ENCODE measurements at regions not wholly inside any gene's neighbourhood (a gene's known extent, or its start where the extent isn't known, plus 50 kb on each side); places are given as distances from the start of the nearest gene placed in this dataset.

DNA sequence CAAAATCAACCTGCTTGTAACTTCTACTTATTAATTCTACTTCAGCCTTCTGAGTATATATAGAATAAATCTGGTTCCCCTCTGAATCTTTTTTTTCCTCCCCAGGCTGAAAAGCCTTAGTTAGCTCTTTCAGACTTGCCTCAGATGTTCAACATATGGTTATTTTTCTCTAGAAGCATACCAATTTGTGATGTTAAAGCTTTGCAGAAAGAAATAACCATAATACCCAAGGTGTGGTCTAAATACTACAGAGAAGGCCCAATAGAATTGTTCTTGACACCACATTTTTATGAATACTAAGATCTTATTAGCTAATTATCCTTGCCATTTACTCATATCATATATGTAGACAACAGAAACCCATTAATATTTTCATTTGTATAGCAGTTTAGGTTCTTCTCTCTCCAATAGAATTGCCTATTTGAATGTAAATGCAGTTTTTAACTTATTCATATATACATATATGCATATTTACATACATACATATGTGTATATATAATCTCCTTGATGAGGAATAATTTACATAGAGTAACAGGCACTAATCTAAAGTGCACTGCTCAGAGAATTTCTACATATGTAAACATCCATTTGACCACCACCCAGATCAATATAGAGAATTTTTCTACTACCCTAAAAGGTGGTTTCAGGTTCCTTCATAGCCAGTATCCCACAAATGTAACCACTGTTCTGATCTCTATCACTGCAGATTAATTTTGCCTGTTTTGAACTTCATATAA, 175.2 kb upstream of the IVNS1ABP start:
- DNase-seq (ENCODE audit: missing footprints) (no peak), ATAC-seq (no peak)
- intact Hi-C loops (cut with DNase I), result no loop called here

DNA sequence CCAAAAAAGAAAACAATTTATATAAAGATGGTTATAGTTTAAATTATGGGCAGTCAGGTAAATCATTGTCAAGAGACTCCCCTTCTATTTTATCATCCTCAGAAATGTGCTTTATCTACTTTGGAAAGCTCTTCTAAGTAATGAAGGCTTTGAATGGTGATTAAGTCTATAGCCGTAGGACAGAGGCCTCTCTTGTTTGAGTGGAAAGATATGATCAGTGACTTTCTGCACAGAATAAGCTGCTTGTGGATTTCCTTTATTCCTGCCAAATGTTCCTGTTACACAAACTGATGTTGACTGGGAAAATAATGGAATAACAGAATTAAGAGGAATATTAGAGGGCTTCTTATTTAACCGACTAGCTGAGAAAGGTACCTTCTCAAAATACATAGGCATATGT, 174.6 kb upstream of the IVNS1ABP start:
- intact Hi-C loops (cut with DNase I), result no loop called here
- no peak for DNase-seq (ENCODE audit: missing footprints)
- no peak for ATAC-seq

DNA sequence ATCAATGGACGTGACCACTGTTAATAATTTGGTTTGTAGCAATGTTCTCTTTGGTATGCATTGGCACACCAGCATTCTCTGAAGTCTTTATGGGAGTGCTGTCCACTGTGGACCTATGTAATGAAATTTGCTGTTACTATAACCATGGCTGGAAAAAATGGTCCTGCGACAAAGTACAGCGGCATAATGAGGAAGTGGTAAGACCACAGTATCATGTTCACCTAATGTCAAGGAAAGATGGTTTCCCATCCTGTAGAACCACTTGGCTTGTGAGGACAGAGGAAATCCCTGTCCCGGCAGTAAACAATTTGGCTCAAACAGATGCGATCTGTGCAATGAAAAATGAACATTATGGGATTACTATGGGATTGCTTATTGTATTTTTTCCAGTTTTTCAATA, 173.9 kb upstream of the IVNS1ABP start:
- intact Hi-C loops (cut with DNase I), result no loop called here
- DNase-seq (ENCODE audit: missing footprints) (no peak), ATAC-seq (no peak)

DNA sequence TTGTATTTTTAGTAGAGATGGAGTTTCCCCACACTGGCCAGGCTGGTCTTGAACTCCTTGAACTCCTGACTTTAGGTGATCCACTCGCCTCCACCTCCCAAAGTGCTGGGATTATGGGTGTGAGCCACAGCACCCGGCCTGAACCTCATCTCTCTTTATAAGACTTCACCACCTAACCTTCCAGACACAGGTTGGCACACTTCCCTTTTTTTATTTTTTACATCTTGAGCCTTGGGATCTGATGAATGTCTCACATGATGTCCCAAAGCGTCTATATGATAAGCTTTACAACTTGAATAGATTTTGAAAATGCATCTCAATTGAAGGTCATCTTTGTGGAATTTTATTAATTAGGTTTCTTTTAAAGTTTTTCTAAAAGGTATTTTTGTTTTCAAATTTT, 172.4 kb upstream of the IVNS1ABP start:
- intact Hi-C loops (cut with DNase I), result loop anchor here (5.0 kb wide), 1 partner anchor 178 kb away; no protein-coding TSS in a partner anchor
- ATAC-seq (no peak), DNase-seq (ENCODE audit: missing footprints) (no peak)

DNA sequence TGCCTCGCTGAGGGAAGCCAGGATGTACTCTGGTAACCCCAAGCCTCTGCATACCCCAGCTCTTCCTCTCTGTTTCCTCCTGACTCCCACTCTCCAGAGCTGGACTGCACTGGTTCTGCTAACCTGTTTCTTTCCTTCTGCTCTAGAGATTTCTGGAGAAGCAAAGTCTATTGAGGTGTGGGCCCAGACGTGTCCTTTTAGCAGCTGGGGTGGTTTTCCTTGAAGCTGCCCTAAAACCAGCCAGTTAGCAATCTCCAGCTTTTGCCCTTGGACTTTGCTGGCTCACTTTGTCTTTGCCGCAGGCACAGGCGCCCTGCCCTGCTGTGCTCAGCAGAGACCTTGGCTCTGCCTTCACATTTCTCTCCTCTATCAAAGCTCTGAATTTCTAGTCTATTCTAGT, 171.8 kb upstream of the IVNS1ABP start:
- intact Hi-C loops (cut with DNase I), result loop anchor here (1.0 to 5.0 kb wide), 2 partner anchors 105 to 178 kb away; no protein-coding TSS in a partner anchor
- ATAC-seq (peak; percentile 78), DNase-seq (ENCODE audit: missing footprints) (no peak)

DNA sequence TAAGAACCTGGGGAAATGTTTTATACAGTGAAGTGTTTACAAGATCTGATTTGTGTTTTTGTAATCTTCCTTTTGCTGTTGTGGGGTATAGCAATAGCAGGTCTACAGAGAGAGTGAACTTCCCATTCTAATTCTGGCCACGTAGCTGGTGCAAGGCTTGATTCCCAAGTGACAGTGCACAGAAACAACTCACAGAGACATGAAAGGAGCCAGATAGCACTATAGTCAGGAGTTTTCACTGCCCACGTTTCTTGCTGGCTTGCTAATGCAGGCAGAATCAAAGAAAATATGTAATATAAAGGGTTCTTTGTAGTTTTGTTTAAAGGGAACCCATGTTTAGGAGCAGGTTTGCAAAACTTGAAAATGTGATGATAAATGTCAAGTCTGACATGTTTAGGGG, 170.9 kb upstream of the IVNS1ABP start:
- ATAC-seq (peak; percentile 64), DNase-seq (ENCODE audit: missing footprints) (no peak)
- intact Hi-C loops (cut with DNase I), result loop anchor here (1.0 to 5.0 kb wide), 2 partner anchors 106 to 179 kb away; no protein-coding TSS in a partner anchor

DNA sequence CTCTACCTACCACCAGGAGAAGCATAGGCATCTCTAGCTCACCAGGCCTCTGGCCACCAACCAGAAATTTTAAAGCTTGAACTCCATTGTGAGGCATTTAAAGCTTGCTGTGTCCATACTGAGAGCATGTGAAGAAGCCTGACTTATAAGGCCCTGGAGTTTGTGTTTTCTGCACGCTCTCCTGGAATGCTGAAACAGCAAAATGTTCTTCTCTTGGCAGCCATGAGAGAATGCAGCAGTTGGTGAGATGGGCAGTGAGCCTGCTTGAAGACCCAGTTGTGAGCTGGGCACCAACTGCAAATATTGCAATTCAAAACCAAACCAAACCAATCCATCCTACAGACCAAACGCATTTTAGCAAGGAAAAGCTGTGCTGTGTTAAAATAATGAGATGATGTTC, 170.0 kb upstream of the IVNS1ABP start:
- ATAC-seq (no peak), DNase-seq (ENCODE audit: missing footprints) (no peak)
- intact Hi-C loops (cut with DNase I), result loop anchor here (5.0 kb wide), 1 partner anchor 180 kb away; no protein-coding TSS in a partner anchor

DNA sequence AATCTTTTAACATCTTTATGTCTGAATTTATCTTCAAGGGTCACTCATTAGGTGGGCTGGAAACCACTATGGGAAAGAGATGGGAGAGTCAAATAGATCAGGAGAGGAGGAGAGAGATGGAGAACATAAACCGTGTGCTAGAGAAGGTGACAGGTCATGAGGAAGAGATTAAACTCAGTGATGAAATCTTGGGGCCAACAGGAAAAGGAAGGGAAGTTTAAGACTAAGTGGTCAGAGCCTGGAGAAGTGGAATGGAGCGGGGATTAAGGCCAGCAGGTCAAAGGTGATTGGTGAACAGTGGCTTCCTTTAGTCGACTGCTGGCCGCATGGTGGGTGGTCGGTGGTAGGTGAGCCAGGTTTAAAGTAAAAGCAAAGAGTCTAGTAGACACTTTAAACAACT, 169.3 kb upstream of the IVNS1ABP start:
- intact Hi-C loops (cut with DNase I), result loop anchor here (5.0 kb wide), 1 partner anchor 181 kb away; no protein-coding TSS in a partner anchor
- ATAC-seq, result no peak

DNA sequence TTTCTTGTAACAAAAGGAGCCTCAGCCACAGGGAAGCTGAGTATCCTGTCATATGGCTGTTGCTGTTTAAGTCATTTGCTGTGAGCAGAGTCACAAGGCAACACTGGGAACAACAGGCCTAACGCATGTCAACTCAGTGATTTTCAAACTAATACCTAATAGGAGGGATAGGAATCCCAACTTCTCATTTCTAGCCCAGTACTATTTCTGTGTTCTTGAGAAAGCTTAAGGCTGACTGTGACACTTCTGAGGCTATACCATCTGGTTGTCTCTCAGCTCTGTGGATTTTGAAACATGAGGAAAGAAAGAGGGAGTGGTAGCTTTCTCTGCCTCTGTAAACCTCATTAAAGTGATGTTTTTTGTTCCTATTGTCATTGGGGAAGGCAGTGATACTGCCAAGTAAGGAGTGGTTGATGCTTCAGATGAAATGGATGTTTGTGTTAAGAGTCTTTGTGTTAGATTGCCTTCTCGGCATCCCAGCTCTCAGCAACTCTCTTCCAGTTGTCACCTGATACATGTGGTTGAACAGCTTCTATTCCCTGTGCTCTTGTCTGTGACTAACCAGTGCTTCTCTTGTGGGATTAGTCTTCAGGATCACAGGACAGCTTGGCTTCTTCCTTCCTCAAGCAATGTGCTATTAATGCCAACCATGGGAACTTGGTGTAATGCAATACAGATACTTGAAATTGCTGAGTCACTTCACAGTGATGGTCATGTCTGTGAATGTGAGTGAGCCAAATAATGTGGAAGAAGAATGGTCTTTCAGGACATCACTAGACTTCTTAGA, 166.8 kb upstream of the IVNS1ABP start:
- ATAC-seq (peak; percentile 45), DNase-seq (ENCODE audit: missing footprints) (no peak)
- intact Hi-C loops (cut with DNase I), result no loop called here

More for the DNA sequence above, 169.3 kb upstream of the IVNS1ABP start:
- DNase-seq (ENCODE audit: missing footprints), result no peak

DNA sequence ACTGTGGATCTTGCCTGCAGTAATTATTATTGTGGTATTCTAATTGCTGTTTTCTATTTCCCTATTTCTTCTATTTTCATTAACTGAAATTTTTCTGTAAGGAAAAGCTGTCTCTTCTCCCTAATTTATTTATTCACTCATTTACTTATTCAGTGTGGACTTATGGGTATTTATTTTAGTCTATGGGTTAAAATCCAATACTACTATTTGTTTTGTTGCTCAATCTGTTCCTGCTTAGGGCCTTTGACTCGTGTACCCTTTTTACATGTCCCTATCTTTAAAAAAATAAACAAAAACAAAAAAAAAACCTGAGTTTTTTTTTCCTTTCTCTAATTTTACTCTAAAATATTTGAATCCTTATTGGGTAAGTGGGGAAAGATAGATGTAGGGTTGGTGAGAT, 166.2 kb upstream of the IVNS1ABP start:
- no peak for DNase-seq (ENCODE audit: missing footprints)
- intact Hi-C loops (cut with DNase I), result no loop called here
- no peak for ATAC-seq

DNA sequence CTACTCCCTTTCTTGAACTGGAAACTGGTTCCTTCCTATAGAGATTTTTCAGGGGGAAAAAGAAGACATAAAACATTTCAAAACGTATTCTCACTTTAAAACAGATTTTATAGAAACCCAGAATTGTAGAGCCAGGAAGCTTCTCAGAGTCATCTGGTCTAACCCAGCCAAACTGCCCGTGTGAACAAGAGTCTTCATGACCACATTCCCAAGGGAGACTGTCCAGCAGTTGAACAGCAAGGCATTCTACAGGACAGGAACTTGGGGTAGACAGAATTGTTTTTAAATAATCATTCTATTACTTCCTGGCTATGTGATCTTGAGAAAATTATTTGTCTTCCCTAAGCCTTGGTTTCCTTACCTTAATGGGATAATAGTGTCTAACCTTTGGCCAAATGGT, 163.5 kb upstream of the IVNS1ABP start:
- intact Hi-C loops (cut with DNase I), result no loop called here
- no peak for DNase-seq (ENCODE audit: missing footprints)
- no peak for ATAC-seq

DNA sequence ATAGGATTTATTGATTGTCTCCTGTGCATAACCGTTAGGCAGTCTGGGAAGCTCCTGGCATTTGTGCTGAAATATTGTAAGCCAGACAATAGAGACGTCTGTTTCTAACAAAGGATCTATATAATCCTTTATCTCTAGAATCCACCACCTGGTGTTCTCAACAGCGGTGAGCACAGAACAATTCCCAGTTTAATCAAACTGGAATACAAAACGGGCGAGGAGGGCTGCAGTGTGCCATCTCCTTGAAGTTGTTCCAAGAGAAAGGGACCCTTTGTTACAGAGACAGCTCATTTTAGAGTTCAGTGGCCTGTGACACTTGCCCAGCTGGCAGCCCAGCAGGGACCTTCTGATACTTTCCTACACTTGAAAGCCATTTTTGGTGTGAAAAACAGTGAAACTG, 162.8 kb upstream of the IVNS1ABP start:
- DNase-seq (ENCODE audit: missing footprints) (no peak), ATAC-seq (no peak)
- intact Hi-C loops (cut with DNase I), result no loop called here

DNA sequence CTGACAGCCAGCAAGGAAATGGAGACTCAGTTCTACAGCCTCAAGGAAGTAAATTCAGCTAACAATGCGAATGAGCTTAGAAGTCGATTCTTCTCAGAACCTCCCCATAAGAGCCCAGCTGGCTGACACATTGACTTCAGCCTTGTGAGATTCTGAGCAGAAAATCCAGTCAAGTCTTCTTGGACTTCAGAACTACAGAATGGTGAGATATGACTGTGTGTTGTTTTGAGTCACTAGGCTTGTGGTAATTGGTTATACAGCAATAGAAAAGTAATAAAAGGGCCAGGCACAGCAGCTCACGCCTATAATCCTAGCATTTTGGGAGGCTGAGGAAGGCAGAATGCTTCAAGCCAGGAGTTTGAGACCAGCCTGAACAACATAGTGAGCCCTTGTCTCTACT, 161.8 kb upstream of the IVNS1ABP start:
- DNase-seq (ENCODE audit: missing footprints), result no peak
- intact Hi-C loops (cut with DNase I), result no loop called here
- no peak for ATAC-seq

DNA sequence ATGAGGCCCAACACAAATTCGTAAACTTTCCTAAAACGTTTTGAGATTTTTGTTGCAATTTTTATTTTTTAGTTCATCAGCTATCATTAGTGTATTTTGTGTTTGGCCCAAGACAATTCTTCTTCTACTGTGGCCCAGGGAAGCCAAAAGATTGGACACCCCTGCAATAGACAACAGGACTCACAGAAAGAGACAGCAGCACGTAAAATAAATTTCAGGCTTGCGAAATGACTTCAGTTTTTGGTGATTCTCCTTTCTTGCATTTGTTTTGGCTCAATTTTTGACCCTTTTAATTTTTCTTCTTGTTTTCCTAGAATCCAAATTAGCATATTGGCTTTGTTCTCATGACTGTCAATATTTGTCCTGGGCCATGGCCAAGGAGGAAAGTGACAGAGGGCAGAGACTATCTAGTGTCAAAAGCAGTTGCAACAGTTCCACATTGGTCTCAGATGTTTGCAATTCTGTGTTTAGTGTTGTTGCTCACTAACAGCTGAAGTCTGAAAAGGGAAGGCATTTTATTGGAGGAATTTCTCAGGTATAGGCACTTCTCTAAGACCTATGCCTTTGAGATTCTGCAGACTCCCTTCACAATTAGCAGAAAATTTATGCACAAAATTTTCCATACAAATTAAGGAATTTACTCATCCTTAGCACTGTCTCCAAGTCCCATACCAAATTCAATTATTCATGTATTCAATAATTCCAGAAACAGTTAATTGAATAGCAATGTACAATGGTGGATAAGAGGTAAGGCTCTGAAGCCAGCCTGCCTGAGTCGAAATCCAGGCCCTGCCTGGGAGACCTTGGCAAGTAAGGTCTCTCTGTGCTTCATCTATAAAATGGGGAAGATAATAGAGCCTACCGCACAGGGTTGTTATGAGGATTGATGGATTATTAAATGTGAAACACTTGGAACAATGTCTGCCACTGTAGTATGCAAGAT, 160.9 kb upstream of the IVNS1ABP start:
- DNase-seq (ENCODE audit: missing footprints) (no peak), ATAC-seq (no peak)
- intact Hi-C loops (cut with DNase I), result no loop called here

DNA sequence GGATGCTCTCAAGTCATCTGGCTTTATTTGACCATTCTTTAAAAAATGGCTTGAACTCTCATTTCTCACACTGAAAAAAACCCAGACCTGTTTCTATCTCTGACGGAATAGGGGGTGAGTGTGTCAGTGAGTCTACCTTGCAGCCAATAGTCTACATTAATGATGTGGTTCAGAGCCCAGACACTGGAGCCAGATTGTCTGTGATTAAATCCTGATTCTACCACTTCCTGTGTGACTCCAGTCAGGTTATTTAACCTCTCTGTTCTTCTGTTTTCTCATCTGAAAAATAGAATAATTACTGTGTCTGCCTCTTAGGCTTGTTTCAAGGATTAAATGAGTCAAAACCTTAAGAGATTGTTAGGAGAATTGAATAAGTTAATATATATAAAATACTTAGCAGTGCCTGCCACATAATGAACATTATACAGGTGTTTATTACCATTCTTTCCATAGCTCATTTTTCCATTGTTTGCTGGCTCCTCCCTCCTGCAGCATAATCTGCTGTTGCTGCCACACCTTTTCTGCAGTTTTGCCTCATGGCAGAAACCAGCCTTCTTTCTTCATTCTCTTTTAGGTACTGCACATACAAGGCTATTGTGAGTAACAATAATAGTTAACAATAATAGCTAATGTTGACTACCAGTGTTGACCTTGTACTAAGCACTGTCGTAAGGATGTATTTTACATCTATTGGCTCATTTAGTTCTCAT, 157.6 kb upstream of the IVNS1ABP start:
- DNase-seq (ENCODE audit: missing footprints) (no peak), ATAC-seq (no peak)
- intact Hi-C loops (cut with DNase I), result no loop called here

DNA sequence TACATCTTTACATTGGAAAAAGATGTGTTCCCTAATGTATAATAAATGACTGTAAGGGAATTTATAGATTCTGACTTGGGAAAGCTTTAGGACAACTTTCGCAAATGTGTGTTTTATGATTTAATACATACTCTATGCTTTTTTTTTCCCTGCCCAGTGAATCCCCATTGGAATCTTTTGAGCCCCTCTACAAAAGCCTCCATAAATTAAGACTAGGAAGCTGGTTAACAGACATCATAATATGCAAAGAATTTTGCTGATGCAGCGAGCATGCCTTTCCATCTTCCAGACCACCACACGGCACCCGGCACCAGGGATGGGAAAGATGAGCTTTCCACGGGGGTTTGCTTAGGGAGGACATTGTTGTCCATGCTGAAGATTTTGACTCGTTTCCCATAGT, 156.1 kb upstream of the IVNS1ABP start:
- DNase-seq (ENCODE audit: missing footprints) (no peak), ATAC-seq (no peak)

DNA sequence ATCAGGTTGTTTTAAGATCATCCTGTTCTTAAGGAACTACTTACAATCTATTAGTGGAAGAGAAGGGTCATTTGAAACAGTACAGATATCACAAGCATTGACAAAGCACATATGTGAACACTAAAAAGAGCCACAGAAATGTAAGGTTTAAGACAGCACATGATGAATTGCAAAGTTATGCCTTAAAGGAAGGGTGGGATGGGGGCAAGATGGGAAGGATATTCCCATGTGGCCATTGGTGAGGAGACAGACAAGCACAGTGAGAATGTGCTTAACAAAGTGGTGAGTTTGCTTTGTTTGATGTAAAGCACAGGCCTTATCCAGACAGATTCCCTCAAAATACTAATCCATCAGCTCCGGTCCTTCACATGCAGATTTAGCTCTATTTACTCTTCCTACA, 151.6 kb upstream of the IVNS1ABP start:
- no peak for DNase-seq (ENCODE audit: missing footprints)
- intact Hi-C loops (cut with DNase I), result no loop called here
- ATAC-seq, result no peak

More for the DNA sequence above, 156.1 kb upstream of the IVNS1ABP start:
- intact Hi-C loops (cut with DNase I), result no loop called here

DNA sequence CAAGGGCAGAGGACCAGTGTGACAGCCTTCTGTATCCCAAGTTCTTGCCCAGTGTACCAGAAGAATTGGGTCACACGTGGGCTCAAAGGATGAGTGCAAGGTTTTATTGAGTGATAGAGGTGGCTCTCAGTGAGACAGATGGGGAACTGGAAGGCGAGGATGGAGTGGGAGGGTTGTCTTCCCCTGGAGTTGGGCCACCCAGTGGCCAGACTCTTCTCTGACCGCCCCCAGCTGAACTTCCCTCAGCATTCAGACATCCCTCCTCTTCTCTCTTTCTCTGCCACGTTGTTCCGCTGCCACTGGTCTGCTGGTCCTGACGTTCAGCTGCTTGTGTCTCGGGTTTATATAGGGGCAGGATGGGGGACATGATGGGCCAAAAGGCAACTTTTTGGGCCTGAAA, 150.1 kb upstream of the IVNS1ABP start:
- intact Hi-C loops (cut with DNase I), result no loop called here
- ATAC-seq (no peak), DNase-seq (ENCODE audit: missing footprints) (no peak)
